Right atrium auricular region (tissue), 2 donors: ENCODE measurements at regions not wholly inside any gene's neighbourhood (a gene's known extent, or its start where the extent isn't known, plus 50 kb on each side); places are given as distances from the start of the nearest gene placed in this dataset.

ENCODE experiments used
- DNase-seq: peaks from one replicate; pipeline ENCODE4 v3.0.0-alpha.2; 2019; ENCODE audit warnings: low spot score
- H3K27ac ChIP-seq, 2 donors: fragments of 200-600 bp; sonication (generic); 1 replicate in 1 of 2; 2 replicates in 1 of 2; pipeline ENCODE4 v1.5.1; 2016 to 2019
- H3K27me3 ChIP-seq, 2 donors: fragments of 200-600 bp; sonication (generic); one replicate each; pipeline versions ENCODE4 v1.5.1 to v1.6.0; 2017 to 2019
- H3K36me3 ChIP-seq: fragments of 200-600 bp; sonication (generic); one replicate; pipeline ENCODE4 v1.5.1; 2016
- H3K4me1 ChIP-seq, 2 donors: fragments of 200-600 bp; sonication (generic); one replicate each; pipeline versions ENCODE4 v1.5.1 to v1.6.0; 2017 to 2019
- H3K4me3 ChIP-seq, 2 donors: fragments of 200-600 bp; sonication (generic); 1 replicate in 1 of 2; 2 replicates in 1 of 2; pipeline ENCODE4 v1.5.1; 2017 to 2019; ENCODE audit warnings: mild to moderate bottlenecking in 1 of 2, moderate library complexity in 1 of 2
- H3K9me3 ChIP-seq, 2 donors: fragments of 200-600 bp; sonication (generic); one replicate each; pipeline ENCODE4 v1.5.1; 2019
- TF ChIP-seq, protein P1 (sequence below), 2 donors: fragments of 200-600 bp; sonication (generic); IDR thresholded peaks; one replicate each; pipeline ENCODE4 v1.5.1; 2019; ENCODE audit warnings: antibody characterized with exemption in 2 of 2

DNA sequence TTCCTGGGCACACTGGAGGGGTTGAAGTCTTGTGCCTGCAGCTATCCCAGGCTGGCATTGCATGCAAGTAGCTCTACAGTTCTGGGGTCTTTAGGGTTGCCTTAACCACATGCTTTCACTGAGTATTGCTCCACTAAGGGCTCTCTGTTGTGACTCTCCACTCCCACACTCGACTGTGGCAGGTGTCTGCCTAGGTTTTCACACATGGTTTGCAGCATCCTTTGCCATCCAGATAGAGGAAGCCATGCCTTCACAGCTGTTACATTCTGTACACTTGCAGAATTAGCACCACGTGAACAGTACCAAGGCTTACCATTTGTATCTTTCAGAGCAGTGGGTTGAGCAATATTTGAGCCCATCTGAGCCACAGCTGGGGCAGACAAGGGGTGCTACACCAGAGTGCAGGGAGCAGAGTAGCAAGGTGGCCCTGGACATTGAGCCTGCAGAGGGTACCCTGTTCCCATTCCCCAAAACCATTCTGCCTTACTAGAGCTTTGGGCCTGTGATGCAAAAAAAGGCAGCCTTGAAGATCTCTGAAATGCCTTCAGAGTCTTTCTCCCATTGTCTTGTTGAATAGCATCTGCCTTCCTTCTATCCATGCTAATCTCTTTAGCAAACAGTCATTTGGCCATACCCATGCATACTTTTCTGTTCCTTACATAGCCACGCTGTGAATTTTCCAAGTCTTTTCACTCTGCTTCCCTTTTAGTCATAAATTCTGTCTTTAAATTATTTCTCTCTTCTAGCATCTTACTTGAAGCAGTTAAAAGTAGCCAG is 95.2 kb upstream of the PLCL2 start:
- Histone ChIP-seq H3K9me3 (peaks cover 0 to 6% of the 10 kb centered on the region in 2 donors), H3K4me3 (no peak overlapping the region), H3K36me3 (no peaks in the 10 kb centered on the region), H3K4me1 (peaks cover 0 to 9% of the 10 kb centered on the region in 2 donors), H3K27ac (no peak overlapping the region), H3K27me3 (no peaks in the 10 kb centered on the region)
- TF ChIP-seq, protein P1, sequence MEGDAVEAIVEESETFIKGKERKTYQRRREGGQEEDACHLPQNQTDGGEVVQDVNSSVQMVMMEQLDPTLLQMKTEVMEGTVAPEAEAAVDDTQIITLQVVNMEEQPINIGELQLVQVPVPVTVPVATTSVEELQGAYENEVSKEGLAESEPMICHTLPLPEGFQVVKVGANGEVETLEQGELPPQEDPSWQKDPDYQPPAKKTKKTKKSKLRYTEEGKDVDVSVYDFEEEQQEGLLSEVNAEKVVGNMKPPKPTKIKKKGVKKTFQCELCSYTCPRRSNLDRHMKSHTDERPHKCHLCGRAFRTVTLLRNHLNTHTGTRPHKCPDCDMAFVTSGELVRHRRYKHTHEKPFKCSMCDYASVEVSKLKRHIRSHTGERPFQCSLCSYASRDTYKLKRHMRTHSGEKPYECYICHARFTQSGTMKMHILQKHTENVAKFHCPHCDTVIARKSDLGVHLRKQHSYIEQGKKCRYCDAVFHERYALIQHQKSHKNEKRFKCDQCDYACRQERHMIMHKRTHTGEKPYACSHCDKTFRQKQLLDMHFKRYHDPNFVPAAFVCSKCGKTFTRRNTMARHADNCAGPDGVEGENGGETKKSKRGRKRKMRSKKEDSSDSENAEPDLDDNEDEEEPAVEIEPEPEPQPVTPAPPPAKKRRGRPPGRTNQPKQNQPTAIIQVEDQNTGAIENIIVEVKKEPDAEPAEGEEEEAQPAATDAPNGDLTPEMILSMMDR (IDR thresholded peaks at IDR 0.05), result no peak
- no peak for DNase-seq

DNA sequence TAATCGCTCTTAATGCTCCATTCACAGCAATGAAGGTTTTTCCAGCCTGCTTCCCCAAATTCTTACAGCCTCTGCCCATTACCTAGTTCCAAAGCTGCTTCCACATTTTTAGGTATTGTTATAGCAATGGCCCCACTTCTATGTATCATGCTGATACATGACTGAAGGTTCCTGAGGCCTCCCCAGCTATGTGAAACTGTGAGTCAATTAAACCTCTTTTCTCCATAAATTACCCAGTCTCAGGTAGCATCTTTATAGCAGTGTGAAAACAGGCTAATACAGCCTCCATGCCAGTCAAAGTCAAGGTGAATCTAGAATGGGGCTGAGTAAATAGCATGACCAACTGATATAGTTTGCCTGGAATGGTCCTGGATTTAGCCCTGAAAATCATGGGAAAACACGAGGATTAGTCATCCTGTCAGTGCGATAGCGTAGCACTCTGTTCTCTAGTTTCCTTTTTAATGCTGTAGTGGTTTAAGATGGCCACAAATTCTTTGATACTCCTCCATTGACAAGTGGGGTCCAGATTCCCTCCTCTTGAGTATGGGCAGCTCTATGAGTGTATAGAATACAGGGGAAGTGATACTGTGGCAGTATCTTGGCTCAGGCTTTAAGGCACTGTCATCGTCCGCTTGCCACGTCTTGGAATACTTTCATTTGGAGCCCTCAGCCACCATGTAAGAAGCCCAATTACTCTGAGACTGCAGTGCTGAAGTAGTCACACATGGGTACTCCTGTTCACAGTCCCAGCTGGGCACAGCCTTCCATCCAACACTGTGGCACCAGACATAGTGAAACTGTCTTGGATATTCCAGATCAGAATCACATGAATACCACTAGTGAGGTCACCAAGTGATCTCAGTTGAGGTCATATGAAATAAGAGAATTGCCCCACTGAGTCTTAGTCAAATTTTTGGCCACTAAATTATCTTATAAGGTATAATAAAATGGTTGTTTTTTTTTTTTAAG is 94.0 kb upstream of the PLCL2 start:
- TF ChIP-seq, protein P1 (IDR thresholded peaks at IDR 0.05), result no peak
- H3K27ac ChIP-seq, result no peak overlapping the region
- H3K4me3 ChIP-seq, result no peak overlapping the region
- peaks cover 0 to 9% of the 10 kb centered on the region in 2 donors for H3K4me1 ChIP-seq
- peaks cover 0 to 9% of the 10 kb centered on the region in 2 donors for H3K9me3 ChIP-seq
- H3K36me3 ChIP-seq, result no peaks in the 10 kb centered on the region
- no peaks in the 10 kb centered on the region for H3K27me3 ChIP-seq
- no peak for DNase-seq

DNA sequence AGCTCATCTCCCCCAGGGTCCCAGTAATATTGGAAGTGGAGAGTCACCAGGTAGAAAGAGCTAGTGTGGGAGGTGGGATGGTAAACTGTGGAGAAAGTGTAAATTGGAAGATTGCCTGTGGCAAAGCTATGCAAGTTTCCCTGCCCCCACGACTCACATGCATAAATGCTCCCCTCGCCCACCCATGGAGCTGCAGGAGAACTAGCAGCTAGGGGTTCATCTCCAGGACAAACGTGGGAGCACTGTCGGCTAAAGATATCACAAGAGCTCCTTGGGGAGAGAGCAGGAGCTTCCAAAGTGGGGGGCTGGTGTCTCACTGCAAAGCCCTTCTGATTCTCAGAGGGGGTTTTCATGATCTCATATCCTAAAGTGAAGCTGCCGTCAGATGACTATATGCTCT is 91.4 kb upstream of the PLCL2 start:
- H3K4me1 ChIP-seq, result peaks cover 0 to 9% of the 10 kb centered on the region in 2 donors

DNA sequence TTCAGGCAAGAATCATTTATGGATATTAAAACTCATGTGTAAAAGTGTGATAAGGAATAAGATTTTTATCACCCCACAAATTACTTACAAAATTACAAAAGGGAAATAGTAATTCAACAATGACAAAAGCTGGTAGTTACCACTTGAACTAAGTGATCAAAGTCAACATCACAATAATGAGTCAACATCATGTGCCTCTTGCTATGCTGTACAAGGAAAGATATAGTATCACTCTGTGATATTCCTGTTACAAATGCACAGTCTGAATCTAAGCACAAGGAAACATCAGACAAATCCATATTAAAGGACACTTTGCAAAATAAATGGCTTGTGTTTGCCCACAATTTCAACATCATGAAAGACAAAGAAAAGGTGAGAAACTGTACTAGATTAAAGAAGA is 90.5 kb upstream of the PLCL2 start:
- H3K27me3 ChIP-seq, result no peaks in the 10 kb centered on the region
- H3K27ac ChIP-seq, result no peak overlapping the region
- H3K36me3 ChIP-seq, result no peaks in the 10 kb centered on the region
- no peak for DNase-seq
- H3K9me3 ChIP-seq, result peaks cover 0 to 9% of the 10 kb centered on the region in 2 donors
- H3K4me3 ChIP-seq, result no peak overlapping the region
- TF ChIP-seq, protein P1 (IDR thresholded peaks at IDR 0.05), result no peak
- peaks cover 0 to 9% of the 10 kb centered on the region in 2 donors for H3K4me1 ChIP-seq

More for the DNA sequence above, 91.4 kb upstream of the PLCL2 start:
- TF ChIP-seq, protein P1 (IDR thresholded peaks at IDR 0.05), result no peak
- H3K4me3 ChIP-seq, result no peak overlapping the region
- H3K36me3 ChIP-seq, result no peaks in the 10 kb centered on the region
- H3K27ac ChIP-seq, result no peak overlapping the region
- H3K9me3 ChIP-seq, result peaks cover 0 to 9% of the 10 kb centered on the region in 2 donors
- no peak for DNase-seq
- no peaks in the 10 kb centered on the region for H3K27me3 ChIP-seq

DNA sequence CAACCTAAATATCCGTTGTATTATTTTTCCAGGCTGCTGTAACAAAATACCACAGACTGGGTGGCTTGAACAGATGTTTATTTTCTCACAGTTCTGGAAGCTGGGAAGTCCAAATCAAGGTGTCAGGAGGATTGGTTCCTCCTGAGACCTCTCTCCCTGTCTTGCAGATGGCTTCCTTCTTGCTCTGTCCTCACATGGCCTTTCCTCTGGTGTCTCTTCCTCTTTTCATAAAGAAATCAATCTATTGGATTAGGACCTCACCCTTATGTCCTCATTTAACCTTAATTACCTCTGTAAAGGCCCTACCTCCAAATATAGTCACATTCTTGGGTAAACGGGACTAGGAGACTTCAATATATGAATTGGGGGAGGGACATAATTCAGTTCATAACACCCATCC is 89.2 kb upstream of the PLCL2 start:
- peaks cover 0 to under 1% of the 10 kb centered on the region in 2 donors for H3K4me1 ChIP-seq
- no peaks in the 10 kb centered on the region for H3K27me3 ChIP-seq
- no peak overlapping the region for H3K4me3 ChIP-seq
- no peaks in the 10 kb centered on the region for H3K36me3 ChIP-seq
- TF ChIP-seq, protein P1 (IDR thresholded peaks at IDR 0.05), result no peak
- no peak overlapping the region for H3K27ac ChIP-seq
- peaks cover 0 to 9% of the 10 kb centered on the region in 2 donors for H3K9me3 ChIP-seq
- DNase-seq, result no peak
